ENCODE measurements at regions not wholly inside any gene's neighbourhood (a gene's known extent, or its start where the extent isn't known, plus 50 kb on each side); places are given as distances from the start of the nearest gene placed in this dataset.
"Not testable (repeated sequence)": the region's sequence is repeated elsewhere in the genome, so short reads cannot be mapped to it uniquely, and the experiment has no call there.

DNA sequence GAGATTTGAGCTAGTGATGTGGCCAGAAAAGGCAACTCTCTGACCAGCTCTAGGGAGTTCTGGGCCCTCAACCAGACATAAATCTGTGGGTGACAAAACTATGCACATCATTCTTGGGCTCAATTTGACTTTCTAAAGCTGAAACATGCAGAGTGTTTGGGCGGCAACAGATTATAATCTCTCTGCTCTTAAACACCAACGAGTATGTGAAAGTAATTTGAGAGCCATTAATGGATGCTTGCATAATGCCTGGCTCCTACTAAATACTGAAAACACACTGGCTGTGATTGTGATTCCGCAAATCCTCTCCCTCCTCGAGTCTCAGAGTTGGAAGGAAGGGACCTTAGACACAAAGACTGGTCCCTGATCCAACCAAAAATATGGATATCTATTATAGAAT, 186.7 kb downstream of the UACA start:
- DNase-seq (ENCODE audit: low read depth) = no peak

DNA sequence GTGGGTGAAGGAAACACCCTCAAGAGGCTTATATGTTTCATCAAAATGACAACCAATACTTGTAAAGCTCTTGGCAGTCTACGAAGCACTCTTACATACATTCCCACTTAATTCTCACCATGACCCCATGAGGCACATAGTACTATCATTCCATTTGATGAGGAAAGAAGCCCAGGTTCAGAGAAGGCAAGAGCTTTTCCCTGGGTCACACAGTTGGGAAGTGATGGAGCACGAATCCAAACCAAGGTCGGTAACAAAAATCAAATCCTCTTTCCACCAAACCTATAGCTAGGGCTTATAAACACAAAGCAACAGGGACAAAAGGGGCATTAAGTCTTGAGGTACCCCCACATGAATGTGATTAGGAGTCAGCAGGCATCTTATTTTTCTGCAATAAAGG, 187.1 kb downstream of the UACA start:
- no peak for DNase-seq (ENCODE audit: low read depth)

DNA sequence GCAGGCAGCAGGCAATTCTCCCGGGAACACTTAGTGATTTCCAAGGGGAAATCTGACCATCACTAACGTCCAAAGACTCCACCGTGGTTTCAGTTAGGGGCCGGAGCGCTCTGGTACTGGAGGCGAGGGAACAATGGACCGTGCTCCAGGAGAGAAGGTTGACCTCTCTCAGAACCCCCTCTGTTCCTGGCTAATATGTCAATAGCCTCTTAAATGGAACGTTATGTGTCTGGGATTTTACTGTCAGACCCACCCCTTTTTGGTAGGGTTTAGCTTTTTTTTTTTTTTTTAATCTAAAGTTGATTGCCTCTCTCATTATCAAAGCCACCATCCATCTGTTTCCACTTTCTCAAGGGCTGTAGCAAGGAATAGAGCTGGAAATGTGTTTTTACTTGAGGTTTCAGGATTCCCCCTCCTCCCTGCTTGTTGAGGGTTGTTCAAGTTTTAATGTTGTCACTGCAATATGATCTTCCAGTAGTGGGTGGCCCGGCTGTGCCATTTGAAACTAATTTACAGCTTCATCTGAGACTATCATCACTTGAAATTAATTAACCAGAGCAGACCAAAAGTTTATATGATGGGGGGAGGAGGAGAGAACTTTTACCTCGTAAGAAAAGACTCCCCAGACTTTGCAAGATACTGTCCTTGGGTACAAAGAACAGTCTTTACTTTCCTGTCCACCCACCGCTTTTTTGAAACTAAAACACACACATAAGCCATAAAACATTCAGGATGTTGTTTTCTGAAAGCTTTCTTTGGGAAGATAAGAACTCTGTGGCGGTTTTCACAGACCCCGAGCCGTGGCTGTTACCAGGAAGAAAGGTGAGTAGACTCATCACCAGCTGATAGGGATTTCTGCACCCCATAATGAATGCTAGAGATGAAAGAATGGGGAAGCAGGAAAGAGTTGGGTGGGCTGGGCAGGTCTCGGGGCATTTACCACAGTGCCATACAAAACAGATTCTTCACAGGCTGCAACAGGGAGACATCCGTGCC, 187.8 kb downstream of the UACA start:
- no peak for DNase-seq (ENCODE audit: low read depth)

DNA sequence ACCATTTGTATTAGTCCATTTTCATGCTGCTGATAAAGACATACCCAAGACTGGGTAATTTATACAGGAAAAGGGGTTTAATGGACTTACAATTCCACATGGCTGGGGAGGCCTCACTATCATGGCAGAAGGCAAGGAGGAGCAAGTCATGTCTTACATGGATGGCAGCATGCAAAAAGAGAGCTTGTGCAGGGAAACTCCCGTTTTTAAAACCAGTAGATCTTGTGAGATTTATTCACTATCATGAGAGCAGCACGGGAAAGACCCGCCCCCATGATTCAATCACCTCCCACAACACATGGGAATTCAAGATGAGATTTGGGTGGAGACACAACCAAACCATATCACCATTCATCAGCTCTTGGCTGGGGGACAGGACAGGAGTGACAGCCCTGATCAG, 189.0 kb downstream of the UACA start:
- not testable (repeated sequence) for DNase-seq (ENCODE audit: low read depth)

DNA sequence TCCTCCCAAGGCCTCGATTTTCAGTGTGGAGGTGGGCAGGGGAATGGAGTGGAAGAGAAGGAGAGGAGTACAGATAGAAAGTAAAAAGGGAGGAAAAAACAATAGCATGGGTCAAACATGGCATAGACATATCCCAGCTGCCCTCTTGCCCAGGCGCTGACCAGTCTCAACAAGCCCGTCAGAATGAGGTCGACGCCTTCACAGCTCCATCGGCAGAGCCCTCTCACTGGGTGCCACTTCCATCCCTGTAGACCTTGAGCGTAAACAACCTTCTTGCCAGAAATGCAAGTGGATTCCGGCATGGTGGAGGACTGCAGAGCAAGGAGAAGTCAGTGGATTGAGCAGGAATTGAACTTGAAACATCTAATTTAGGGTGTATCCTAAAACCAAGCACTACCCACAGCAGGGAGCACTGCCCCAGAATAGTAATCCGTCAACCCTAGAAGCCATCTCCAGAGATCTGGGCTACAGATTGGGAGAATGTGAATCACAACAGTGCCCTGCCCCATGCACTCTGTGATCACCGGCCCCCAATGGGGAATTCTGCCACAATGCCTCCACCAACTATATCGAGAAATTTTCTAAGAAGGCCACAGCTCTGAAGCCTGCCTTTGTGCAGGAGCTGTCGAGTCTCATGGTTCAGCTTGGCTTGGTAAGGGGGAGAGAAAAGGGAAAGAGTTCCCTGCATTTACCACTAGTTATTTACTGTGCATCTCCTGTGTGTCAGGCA, 190.1 kb downstream of the UACA start:
- no peak for DNase-seq (ENCODE audit: low read depth)

DNA sequence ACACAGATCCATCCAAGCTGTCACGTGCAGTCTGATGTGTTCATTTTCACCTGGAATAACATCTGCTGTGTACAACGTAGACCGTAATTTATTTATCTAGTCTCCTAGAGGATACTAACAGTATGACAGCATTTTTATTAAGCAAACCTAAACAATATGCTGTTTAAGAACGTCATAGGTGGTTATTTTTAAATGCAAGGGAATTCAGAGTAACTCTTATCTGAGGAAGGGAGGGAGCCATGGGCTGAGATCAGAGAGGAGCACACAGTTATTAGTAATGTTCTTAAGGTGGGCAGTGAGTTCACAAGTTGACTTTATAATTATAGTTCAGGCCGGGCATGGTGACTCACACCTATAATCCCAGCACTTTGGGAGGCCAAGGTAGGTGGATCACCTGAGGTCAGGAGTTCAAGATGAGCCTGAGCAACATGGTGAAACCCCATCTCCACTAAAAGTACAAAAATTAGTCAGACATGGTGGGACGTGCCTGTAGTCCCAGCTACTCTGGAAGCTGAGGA, 193.6 kb downstream of the UACA start:
- peak; percentile 22 for DNase-seq (ENCODE audit: low read depth)

DNA sequence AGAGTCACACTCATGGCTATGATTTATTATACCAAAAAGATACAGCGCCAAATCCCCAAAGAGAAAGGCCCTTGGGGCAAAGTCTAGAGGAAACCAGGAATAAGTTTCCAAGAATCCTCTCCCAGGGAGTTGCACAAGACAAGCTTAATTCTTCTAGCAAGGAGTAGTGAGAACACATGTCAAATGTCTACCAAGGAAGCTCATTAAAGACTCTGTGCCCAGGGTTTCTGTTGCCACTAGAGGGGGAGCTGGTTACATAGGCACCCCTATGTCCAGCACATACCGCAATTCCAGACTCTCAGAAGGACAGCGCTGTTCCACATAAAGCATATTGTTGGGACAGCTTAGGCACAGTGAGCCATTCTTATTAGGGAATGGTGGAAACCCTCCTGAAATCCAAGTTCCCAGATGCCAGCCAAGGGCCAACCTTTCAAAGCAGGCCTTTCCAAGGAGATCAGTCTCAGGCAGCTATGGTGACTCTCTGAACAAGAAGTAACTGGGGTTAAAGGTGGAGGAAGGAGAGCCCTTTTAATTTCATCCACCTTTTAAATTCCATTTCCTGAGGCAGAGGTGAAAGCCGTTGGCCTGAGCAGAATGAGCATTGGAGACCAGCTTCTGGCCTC, 194.2 kb downstream of the UACA start:
- DNase-seq (ENCODE audit: low read depth) = peak; percentile 45

DNA sequence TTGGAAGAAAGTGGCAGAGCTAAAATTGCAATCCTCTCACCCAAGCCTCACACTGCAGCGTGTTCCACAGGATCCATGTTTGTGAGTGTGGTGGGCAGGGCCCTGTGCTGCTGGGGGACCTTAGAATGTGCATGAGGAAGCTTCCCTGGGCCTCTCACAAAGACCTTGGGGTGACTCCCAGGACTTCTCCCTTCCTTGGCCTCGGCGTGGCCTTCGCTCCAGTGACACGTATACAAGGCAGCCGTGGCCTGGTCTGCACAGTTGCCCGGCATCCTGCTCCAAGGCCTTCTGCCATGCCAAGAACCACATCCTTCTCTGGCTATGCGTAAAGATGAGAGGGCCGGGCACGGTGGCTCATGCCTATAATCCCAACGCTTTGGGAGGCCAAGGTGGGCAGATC, 196.4 kb downstream of the UACA start:
- DNase-seq (ENCODE audit: low read depth) = no peak

DNA sequence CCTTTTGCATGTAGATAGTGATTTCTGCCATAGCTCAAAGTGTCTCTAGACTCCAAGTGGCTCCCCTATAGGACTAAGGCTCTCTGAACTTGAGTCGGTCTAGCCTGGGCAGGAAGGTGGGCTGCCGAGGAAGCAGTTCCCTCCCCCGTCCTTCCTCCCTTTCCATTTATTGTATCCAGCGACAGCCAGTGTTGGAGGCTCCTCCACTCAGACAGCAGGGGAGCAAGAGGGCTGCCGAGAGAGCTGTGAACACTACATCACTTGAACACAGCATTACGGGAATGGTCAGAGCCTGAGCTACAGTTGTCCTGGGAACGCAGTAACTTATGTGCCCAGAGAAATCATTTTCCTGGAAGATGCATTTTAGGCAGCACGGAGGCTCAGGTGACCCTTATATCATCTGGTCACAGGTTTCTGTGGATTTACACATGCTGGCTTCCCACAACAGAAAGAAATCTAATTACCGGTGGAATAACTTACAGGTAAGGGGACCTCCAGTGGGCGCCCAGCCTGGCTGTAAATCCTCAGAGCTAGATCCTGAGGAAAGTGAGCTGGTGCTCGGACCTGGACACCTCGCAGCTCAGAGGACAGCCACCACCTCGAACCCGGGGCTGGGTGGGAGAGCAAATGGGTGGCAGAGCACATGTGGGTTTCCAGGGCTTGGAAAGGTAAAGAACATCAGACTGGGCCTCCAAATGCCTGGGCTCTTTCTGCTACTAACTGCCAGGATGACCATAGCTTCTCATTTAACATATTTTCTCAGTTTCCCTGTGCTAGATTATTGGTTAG, 197.1 kb downstream of the UACA start:
- no peak for DNase-seq (ENCODE audit: low read depth)

DNA sequence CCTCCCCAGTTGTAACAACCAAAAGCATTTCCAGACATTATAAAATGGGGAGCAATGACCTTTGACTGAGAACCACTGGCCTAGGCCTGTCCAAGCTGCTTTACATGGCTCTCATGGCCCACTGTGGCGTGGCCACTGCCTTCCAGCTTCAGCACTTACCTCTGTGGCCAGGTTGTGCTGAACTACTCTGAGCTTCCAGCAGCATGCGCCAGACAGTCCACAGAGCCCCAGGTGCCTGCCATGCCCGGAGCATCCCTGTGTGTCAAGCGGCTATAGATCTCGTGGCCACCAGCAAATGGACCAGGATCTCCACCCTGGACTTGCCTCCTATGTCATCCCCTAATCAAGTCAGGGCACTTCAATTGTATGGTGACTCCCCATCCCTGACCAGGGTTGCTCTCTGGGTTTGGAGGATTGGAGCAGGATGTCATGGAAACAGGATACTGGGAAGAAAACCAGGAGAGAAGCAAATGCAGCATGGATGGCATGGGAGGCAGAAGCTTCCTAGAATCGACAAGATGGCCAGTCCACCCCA, 199.7 kb downstream of the UACA start:
- DNase-seq (ENCODE audit: low read depth) = no peak

DNA sequence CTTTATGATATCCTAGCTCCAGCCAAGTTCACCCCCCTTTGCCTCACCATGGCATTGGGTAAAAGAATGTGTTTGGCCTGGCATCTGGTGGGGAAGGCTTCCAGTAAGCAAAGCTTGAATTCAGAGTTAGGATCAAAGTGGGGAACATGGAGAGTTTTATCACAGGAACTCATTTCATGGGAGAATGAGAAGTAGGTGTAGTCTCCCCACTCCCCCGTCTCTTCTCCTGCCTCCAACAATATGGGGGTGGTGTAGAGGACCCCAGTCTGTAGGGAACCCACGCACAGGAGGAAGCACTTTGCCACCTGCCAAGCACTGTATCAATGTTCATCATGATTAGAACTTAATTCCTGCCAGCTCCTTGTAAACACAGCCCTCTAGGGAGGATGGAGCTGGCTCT, 200.5 kb downstream of the UACA start:
- DNase-seq (ENCODE audit: low read depth) = no peak

DNA sequence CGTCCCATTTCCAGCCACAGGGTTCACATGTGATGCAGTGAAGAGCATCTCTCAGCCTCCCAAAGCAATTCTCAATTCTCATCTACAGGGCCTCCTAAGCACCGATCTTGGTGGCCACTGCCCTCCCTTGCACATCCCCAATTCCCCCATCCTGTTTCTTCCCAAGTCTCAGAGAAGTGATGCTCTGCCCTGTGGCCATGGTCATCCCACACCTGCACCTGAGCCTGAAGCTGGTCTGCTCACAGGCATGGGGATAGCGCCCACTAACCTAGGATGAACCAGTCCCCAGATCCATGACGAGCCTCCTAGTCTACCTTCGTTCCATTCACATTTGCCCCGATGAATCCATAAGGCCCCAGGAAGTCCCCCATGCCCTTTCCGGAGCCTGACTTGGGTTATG, 201.5 kb downstream of the UACA start:
- DNase-seq (ENCODE audit: low read depth) = no peak

DNA sequence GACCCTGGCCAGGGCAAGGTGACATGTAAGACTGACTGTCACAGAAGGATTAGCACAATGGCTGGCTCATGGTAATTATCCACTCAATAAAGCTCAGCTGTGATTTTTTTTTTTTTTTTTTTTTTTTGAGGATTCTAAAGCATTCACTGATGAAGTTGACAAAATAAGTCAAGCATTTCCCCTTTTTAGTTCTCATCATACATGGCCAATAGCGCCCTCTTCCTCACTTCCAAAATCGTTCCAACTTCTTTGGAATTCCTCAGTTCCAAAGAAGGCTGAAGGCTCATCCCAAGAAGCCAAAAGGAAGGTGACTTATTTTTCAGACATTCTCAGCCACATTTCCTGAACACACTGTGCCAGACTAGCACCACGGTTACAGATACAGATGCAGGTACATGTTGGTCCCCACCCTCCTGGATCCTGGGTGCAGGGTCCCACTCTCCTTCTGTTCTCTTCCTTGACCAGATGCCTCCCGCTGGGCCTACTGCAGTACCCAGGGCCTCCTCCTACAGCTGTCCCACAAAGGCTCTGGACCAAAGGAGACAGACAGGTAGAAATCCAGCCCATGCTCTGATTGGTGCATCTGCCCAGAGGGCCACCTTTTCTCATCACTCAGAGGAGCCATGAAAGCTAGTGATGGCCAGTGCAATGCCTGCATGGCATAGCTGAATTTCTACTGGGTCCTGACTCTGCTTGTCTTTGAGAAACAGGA, 202.6 kb downstream of the UACA start:
- no peak for DNase-seq (ENCODE audit: low read depth)

DNA sequence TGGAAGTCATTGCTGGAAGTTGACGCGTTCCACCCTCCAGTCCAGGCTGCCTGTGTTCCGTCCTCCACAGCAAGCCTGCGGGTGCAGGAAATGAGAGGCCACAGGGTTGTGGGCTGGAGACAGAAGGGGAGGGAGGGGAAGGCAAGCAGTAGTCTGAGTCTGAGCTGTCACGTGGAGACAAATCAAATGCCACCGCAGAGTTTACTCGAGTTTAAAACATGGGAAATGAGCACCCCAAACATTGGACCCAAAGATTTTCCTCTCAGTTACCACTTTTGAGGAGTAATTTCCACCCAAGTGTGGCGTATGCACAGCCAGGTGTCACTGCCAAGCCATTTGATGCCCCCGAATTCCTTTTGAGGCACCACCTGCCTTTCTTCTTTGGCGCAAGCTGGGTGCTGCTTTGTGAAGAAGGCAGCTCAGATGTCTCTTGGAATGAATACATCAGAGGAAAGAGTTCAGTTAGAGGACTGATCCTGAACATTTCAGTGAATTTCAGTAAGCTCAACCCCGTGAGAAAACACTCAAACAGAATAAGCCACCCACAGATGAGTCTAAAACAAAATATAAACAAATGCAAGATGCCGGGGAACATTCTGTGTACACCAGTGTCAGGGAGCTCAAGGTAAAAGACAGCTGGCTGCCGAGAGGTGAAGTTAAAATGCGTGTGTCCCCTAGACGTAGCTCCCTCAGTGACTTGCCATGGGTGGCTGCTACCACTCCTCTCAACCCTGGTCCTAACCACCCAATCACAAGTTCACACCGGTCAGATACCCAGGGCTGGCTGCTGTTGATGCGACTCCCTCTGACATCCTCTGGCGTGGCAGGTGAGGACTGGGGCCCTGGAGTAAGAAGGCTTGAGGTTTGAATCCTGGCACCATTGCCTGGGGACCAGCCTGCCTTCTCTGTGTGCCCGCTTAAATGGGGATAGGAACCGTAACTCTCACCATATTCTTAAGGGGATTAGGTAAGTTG, 203.8 kb downstream of the UACA start:
- peak; percentile 50 for DNase-seq (ENCODE audit: low read depth)

DNA sequence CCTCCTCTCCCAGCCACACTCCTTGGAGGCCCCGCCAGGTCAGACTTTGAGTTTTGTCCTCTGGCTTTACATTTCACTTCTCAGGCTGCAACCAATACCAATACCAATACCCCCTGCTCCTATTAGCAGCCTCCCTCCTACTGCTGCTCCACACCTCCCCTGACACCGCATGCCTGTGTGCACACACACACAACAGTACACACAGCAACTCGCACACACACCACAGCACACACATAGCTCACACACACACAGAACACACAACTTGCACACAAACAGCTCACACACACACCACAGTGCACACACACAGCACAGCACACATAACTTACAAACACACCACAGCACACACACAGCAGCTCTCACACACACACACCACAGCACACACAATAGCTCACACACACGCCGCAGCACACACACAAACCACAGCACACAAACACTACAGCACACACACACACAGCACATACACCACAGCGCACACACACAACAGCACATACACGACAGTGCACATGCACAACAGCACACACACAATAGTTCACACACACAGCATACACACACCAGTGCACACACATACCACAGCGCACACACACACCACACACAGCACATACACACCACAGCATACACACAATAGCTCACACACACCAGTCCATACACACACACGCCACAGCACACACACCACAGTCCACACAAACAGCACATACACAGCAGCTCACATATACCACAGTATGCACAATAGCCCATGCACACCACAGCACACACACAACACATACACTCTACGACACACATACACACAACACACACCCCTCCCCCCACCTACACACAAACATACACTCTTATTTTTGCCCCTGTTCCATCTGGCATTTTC, 204.7 kb downstream of the UACA start:
- no peak for DNase-seq (ENCODE audit: low read depth)

DNA sequence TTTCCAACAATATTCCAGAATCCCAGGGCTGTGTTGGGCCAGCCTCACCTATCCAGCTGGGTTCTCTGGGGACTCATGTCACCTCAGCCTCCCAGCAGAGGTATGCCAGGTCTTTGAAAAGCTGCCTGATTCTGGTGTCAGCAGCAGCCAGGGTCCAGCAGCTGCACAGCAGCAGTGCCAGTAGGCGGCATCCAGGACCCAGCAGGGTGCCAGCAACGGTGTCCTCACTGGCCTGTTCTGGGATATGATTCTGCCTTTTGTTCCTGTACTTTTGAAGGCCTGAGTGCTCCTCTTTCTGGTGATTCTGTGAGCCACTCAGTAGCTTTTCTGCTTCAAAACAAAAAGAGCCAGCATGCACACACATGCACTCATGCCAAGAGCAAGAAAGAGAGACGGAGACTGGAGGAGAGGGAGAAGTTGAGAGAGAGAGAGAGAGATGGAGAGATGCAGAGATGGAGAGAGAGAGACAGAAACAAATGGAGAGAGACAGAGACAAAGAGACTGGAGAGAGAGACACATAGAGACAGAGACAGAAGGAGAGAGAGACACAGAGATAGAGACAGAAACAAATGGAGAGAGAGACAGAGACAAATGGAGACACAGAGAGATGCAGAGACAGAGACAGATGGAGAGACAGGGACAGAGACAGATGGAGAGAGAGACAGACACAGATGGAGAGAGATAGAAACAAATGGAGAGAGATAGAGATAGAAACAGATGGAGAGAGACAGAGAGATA, 205.7 kb downstream of the UACA start:
- DNase-seq (ENCODE audit: low read depth) = no peak

DNA sequence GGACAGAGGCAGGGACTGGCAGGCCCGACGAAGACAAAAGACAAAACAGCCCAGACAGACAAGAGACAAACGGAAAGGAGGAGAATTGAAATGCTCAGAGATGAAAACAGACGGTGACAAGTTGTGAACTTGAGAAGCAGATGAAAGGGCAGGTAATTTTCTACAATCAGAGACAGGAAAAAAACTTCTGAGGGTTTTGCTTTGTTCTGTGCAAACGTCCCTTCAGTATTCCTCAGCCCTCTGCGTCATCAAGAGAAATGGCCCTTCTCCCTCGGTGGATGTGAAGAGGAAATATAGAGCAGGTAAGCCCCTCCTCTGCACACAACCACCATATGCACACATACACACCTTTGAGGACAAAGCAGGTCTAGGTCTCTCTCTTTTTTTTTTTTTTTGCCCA, 206.6 kb downstream of the UACA start:
- no peak for DNase-seq (ENCODE audit: low read depth)

Measured in Daoy (cell line).